Right kidney (tissue), 1 donor: ENCODE measurements at regions not wholly inside any gene's neighbourhood (a gene's known extent, or its start where the extent isn't known, plus 50 kb on each side); places are given as distances from the start of the nearest gene placed in this dataset.

Experiments
- DNase-seq: peaks from one replicate; pipeline ENCODE4 v3.0.0-alpha.2; 2016

- no peak for DNase-seq
Measured at GRCh38 chr7:45979275-45980180, 58.5 kb upstream of the IGFBP3 start.

DNA sequence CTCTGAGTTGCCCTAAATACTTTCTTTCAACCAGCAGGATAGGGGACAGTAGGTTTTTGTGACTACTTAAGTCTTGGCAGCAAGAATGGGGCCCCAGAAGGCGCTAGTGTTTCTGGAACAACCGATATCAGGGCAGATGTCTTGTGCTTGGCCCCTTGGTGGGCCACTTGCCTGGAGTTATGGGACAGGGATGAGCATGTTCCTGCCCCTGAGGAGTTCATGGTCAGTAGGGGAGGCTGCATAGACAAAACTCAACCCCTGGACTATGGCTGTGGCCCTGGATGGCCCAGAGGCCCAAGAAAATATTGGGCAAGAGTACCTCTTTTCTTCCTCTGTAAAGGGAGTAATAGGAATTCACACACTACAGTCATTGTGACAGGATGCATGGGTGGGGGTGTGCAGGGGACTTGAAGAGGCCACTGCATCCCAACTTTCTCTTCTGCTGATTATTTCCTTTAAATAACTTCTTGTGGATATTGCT, 57.7 kb upstream of the IGFBP3 start:
- no peak for DNase-seq

DNA sequence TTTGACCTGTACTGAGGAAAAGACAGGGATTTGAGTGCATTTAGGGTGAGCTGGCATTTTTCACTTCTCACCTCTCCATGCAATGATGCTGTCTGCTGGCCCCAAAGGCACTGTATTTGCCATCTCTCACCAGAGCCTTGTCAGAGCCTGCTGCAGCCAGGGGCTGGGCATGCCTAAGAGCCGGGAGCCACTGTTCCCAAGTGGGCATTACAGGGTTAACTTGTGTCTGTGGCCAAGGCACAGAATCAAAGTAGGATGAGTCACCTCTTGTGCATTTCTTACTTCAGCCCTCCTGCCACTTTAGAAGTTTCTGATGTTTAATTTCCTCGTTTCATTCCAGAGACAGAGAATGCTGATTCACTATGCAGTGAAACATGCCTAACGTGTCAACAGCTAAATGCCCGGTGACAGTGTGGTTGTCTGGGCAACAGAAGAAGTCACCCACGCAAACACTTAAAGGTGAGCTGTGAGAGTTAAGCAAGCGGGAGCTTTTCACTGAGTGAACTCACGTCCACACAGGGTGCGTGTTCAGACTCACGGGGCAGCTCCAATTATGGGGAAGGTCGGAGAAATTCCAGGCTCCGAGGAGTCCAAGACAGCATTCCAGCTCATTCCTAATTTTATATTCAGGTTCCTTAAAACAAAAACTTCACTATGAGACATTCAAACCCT, 57.1 kb upstream of the IGFBP3 start:
- peak; percentile 27 for DNase-seq

GRCh38 chr7:45977256-45977780, 56.2 kb upstream of the IGFBP3 start:
- no peak for DNase-seq

GRCh38 chr7:45976485-45976856, 55.4 kb upstream of the IGFBP3 start:
- no peak for DNase-seq

DNA sequence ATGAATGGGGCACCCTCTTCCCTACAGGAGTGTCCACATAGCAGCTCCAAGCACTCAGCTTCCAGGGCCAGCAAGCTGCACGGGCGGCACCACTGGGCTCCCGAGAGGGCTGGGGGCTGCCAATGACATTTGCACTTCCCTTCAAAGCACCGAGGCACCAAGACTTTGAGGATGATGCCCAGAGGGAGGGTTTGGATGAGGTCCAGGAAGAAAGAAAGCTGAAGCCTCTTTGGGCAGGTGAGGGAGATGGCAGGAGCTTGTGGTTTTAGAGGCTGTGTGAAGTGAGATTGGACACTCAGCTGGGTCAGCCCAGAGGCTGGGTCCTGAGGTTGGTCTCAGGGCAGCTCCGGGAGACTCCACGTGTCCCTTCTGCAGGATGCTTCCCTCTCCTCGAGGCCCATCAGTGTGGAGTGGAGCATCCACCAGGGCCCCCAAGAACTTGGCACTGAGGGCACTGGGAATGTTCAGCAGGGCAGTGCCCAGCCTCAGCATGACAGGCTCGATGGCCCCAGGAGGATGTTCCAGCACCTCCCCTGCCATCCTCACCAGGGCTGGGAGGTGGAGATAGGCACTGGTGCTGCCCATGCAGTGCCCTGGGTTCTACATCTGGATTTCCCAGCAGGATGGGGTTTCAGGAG, 54.9 kb upstream of the IGFBP3 start:
- DNase-seq: no peak

DNA sequence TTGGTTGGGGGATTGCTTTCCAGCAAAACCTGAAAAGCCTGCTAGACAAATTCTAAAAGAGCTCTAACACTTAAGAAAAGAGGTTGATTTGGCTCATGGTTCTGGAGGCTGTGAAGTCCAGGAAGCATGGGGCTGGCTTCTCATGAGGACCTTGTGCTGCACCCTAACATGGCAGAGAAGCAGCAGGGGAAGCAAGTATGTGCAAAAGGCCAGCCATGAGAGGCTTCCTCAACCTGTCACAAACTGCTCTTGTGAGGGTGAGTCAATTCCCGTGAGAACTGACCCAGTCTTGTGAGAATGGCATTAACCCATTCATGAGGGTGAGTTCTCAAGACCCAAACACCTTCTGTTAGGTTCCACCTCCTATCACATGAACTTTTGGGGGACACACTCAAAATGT, 54.3 kb upstream of the IGFBP3 start:
- no peak for DNase-seq

DNA sequence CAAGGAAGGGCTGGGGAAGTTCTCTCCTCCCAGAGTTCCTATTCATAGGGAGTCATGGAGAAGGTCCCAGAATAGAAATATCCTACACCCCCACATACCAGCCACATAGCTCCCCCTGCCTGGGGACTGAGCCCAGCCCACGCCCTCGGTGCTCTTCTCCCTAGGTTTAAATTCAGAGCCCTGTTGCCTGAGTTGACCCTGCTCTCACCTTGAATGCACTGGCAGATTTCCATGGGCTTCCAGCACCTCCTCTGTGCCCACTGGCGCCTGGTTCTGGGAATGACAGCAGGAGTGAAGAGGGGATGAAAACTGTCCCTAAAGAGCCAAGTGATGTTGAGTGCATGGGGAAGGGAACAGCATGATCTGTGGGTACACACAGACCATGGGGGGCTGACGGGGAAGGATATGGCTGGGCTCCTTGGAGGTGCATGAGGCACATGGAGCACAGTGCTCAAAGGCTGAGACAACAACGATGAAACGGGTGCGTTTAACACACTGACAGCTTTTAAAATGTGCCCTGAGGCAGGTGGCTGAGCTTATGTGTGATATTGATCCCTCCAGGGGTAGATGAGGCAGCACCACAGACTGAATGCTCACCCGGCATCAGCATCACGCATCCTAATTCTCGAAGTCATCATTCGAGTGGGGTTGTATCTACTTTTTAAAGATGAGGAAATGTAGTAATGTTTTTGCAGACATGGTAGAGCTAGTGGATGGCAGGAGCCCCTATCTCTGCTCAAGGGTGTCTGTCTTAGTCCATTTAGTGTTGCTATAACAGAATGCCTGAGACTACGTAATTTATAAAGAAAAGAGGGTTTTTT, 53.7 kb upstream of the IGFBP3 start:
- DNase-seq: no peak

DNA sequence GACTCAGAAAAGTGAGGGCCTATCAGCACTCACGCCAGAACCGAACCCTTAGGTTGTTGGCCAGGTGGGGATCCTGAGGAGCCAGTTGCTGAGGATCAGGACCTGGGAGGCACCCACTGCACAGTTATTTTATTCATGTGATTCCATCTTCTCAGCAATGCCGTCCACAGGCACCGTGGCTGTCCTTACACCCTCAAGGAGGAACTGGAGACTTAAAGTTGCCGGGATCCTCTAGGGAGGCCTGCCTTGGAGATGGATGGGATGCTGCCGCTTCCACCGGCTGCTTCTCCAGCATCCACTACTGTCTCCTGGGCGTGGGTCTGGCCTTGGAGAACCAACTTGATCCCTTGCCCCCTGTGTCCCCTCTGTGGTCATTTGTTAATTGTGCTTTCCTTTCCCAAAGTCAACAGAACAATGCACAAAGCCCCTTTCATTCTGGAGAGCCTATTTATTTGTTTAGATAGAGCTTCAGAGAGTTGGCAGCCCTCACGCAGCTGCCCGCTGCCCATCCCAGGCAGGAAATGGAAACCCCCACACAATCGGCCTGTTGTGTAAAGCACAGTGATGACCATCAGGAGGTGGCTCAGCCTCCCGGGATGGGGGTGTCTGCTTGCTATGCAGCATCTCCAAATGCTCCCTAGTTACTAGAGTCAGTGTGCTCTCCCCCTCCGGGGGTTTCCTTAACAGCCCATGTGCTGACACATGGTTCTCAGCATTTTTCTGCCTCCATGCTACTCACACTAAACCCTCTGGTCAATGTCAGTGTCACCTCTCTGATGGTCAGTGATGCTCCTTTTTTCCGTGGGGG, 52.9 kb upstream of the IGFBP3 start:
- no peak for DNase-seq

DNA sequence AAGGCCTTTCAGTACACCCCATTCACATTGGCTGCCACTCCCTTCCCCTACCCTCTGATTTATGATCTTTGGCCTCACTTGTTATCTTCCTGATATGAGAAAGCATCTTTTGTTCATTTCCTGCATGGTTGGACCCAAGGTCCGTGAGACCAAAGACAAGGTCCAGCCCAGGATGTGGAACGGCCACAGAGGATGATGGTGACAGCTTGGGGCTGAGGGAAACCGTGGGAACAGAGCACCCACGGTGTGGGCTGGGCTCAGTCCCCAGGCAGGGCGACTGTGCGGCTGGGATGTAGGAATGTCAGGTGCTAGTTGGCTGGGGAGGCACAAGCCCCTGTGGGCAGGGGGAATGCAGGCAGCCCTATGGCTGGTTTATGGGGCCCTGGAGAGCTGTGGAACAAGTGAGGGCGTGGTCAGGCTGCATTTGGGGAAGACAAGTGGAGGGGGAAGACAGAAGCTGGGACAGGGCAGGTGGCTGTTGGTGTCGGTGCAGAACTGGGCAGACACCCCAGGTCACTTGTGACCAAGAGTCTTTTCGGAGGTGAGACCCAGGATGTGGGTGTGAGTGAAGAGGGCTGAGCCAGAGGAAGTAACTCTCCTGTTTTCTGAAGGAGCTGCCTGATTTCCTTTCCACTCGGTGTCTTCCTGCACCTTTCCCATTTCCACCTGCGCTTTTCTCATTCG, 51.7 kb upstream of the IGFBP3 start:
- DNase-seq: no peak

DNA sequence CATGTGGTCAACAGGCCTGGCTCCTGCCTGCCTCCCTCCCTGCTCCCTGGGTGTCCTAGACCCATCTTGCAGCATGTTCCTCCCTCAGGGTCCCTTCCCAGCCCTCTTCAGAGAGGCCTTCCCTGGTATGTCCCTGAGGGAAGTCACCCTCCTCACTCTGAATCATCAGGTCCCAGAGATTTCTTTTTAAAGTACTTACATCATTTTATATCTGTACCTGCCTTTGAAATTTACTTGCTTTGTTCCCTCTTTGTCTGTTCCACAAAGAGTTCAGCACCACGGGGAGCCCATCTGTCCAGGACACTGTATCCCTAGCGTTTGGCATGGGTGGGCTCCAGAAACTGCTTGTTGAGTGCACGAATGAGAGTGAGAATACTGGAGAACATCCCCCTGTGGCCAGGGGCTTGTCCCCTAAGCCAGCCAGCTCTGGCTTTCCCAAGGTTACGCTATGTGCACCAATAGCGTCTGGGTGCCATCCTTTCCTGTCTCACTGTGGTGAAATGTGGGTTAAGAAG, 50.6 kb upstream of the IGFBP3 start:
- DNase-seq: no peak

DNA sequence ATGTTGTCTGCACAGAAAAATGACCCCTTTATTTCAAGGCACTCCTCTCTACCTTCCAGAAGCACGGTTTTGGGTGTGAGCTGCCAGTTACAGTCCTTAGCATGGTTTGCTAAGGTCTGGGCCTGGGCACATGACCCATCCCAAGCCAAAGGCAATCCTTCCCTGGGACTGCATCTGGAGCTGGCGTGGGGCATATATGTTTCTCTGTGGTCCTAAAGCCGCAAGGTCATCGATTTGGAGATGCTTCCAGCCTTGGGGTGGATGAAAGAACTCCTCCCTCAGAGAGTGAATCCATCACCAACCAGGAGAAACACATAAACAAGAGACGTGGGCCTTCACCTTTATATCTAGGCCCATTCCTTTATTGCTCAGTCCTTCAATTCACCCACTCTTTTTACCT, 50.1 kb upstream of the IGFBP3 start:
- DNase-seq: no peak
